AG04449 (cell line): ENCODE measurements at regions not wholly inside any gene's neighbourhood (a gene's known extent, or its start where the extent isn't known, plus 50 kb on each side); places are given as distances from the start of the nearest gene placed in this dataset.

Experiments
- CTCF ChIA-PET: fragments of 350-600 bp; formaldehyde crosslinking; extraction: SDS; loops from one replicate; lab custom pipeline; 2021; ENCODE audit warnings: antibody characterized with exemption; lab: Yijun Ruan, JAX
- POLR2A ChIA-PET: fragments of 400-600, 350-600 bp; formaldehyde crosslinking; extraction: SDS; loops from one replicate; lab custom pipeline; 2020; ENCODE audit warnings: antibody characterized with exemption, inconsistent platforms; lab: Yijun Ruan, JAX
- DNase-seq: peaks from one replicate; pipeline ENCODE4 v3.0.0-alpha.2; 2010; ENCODE audit warnings: low read depth, low spot score
- H3K4me3 ChIP-seq: 2 replicates; pipeline ENCODE4 v1.5.1; 2011; ENCODE audit warnings: low read depth, mild to moderate bottlenecking, control low read depth, low read length
- TF ChIP-seq, protein P1 (sequence below): IDR thresholded peaks from one replicate; pipeline ENCODE4 v1.5.1; 2011; ENCODE audit warnings: mild to moderate bottlenecking, moderate library complexity, low read length, control low read depth, inconsistent platforms; ENCODE audit not compliant: insufficient read depth; ENCODE audit errors: missing control alignments

DNA sequence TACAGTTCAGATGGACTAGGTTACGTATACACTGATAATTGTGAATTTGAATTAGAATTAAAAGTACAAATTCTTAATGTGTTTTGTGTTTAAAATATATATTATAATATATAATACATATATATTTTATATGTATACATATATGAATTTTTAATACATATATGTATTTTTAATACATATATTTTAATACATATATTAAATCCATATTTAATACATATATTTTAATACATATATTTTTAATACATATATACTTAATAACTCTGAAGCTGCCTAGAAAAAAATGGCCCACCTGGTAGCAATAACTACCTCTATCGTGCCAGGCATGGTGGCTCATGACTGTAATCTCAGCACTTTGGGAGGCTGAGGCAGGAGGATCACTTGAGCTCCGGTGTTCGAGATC, 179.1 kb upstream of the SAMSN1 start:
- POLR2A ChIA-PET: no interaction called here

DNA sequence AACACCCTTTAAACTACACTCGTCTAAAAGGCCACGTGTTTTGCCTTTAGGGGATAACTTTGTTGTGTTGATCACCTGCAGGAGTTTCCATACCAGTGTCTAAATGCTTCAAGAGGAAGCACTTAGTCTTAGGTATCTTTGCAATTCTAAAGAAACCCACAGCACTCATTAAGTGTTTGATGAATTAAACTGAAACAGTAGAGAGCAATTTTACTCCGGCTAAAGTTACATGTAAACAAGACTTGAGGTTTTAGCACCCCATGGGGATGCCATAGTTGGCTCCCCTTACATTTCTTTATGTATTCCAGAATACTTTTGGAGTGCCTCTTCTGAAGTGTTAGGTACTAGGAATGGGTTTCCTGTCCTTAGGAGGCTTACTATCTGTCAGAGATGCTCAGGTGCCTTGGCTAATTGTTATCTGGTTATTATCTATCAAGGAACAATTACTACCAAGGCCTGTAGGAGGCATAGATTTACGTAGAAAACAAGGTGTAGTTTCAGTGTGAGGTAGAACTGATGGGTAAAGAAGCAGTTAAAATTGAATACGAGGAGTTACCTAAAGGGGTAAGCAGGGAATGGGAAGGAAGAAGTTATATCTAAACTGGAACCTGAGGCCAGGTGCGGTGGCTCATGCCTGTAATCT, 176.8 kb upstream of the SAMSN1 start:
- TF ChIP-seq, protein P1, sequence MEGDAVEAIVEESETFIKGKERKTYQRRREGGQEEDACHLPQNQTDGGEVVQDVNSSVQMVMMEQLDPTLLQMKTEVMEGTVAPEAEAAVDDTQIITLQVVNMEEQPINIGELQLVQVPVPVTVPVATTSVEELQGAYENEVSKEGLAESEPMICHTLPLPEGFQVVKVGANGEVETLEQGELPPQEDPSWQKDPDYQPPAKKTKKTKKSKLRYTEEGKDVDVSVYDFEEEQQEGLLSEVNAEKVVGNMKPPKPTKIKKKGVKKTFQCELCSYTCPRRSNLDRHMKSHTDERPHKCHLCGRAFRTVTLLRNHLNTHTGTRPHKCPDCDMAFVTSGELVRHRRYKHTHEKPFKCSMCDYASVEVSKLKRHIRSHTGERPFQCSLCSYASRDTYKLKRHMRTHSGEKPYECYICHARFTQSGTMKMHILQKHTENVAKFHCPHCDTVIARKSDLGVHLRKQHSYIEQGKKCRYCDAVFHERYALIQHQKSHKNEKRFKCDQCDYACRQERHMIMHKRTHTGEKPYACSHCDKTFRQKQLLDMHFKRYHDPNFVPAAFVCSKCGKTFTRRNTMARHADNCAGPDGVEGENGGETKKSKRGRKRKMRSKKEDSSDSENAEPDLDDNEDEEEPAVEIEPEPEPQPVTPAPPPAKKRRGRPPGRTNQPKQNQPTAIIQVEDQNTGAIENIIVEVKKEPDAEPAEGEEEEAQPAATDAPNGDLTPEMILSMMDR: no peak
- H3K4me3 ChIP-seq: no peak overlapping the region
- POLR2A ChIA-PET: no interaction called here
- no peak for DNase-seq
- CTCF ChIA-PET: no interaction called here

More for the DNA sequence above, 179.1 kb upstream of the SAMSN1 start:
- CTCF ChIA-PET: no interaction called here
- TF ChIP-seq, protein P1: no peak
- DNase-seq: no peak
- no peak overlapping the region for H3K4me3 ChIP-seq

DNA sequence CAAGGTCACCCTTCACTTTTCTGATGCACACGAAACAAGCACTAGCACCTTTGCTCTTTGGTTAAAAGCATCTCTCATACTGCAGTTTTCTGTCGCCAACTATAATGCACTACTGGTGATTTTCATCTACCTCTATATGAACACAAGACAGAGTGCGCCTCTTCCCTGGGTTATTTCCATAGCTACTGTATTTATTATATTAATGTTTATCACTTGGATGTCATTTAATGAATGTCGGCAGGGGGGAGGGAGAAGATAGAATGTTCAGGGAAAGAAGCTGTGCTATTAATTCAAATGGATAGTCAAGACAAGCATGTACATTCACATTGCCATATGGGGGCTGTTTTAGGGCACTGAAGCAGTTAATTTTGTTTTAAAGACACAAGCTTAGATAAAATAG, 174.1 kb upstream of the SAMSN1 start:
- TF ChIP-seq, protein P1: no peak
- POLR2A ChIA-PET: no interaction called here
- no peak overlapping the region for H3K4me3 ChIP-seq
- DNase-seq: no peak
- CTCF ChIA-PET: no interaction called here

DNA sequence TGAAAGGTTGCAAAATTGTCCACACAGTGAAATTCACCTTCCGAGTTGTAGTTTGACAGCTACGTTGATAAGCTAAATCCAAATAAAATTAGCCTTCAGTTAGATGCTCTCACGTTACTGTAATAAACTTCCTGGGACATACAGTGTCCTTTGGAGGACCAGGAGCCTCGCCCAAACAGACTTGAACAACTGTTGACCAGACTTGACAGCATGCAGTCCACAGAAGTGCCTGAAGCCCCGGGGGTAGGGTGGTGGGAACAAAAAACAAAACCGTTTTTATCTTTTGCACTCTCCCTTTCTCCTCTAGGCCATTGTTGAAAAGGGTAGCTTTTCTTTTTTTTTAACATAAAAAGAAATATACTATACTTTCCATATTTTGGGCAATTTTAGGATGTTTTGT, 172.8 kb upstream of the SAMSN1 start:
- POLR2A ChIA-PET: no interaction called here
- CTCF ChIA-PET: no interaction called here
- H3K4me3 ChIP-seq: no peak overlapping the region
- no peak for DNase-seq
- TF ChIP-seq, protein P1: no peak

DNA sequence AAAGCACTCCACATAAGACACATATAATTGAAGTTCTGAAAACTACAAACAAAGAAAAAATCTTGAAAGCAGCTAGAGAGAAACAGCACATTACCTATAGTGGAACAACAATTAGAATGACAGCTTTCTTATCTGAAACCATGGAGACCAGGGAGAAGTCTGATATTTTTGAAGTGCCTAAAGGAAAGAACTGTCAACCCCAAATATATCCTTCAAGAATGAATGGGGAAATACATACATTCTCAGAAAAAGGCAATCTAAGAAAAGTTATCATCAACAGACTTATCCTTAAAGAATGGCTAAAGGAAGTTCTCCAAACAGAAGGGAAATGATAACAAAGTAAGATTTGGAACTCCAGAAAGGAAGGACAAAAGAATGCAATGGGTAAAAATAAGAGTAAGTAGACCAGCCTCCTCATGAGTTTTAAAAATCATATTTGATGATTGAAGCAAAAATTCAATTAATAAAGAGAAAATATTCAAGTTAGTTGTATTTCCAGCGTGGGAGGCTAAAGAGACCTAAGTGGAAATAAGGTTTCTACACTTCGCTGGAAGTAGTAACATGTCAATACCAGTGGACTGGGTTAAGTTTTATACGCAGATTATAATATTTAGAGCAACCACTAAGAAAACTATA, 170.8 kb upstream of the SAMSN1 start:
- TF ChIP-seq, protein P1: no peak
- DNase-seq: no peak
- ChIA-PET CTCF (no interaction called here), POLR2A (no interaction called here)
- H3K4me3 ChIP-seq: no peak overlapping the region

DNA sequence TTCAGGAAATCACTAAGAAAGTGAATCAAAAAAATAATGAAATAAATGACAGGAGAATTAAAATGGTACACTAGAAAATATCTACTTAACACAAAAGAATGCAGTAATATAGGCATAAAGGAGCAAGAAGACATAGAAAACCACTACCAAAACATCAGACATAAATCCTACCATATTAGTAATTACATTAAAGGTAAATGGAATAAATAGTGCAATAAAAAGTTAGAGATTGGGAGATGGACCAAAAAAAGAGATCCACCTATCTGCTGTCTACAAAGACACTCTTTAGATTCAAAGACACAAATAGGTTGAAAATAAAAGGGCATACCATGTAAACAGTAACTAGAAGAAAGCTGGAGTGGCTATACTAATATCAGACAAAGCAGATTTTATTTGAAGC, 167.0 kb upstream of the SAMSN1 start:
- POLR2A ChIA-PET: no interaction called here
- CTCF ChIA-PET: no interaction called here
- no peak for DNase-seq

More for the DNA sequence above, 167.0 kb upstream of the SAMSN1 start:
- no peak overlapping the region for H3K4me3 ChIP-seq
- TF ChIP-seq, protein P1: no peak
